ENCODE measurements at regions not wholly inside any gene's neighbourhood (a gene's known extent, or its start where the extent isn't known, plus 50 kb on each side); places are given as distances from the start of the nearest gene placed in this dataset.

DNA sequence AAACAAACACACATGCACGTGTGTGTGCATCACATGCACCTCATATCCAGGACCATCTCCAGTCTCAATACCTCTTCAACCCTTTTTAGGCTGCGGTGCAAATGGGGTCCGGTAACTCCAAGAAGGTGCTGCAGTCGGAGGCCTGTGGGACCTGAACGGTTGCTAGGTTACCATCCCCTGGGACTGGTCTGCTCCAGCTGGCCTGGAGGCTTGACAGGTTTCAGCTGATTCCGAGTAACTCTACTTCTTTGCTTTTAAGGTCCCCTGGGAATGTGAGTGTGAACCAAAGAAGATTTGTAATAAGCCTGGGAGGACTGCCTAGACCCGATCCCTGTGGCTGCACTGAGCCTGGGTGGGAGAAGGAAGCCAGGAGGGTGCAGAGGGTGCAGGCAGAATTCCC, 117.5 kb downstream of the CCNA1 start:
- Histone ChIP-seq H3K36me3 (ENCODE audit: control insufficient read depth, insufficient read depth, low read length) (no peaks in the 10 kb centered on the region), H3K4me3 (ENCODE audit: low read depth, low read length) (no peak overlapping the region), H3K27me3 (ENCODE audit: control insufficient read depth, insufficient read depth, low read length) (no peaks in the 10 kb centered on the region)
- ChIA-PET CTCF (no interaction called here), POLR2A (no interaction called here)
- DNase-seq (ENCODE audit: low read depth), result no peak
- no peak for TF ChIP-seq CTCF (IDR thresholded peaks at IDR 0.05; ENCODE audit: insufficient read depth, low read depth, low read length)

- Histone ChIP-seq H3K36me3 (ENCODE audit: control insufficient read depth, insufficient read depth, low read length) (no peaks in the 10 kb centered on the region), H3K27me3 (ENCODE audit: control insufficient read depth, insufficient read depth, low read length) (no peaks in the 10 kb centered on the region), H3K4me3 (ENCODE audit: low read depth, low read length) (no peak overlapping the region)
- CTCF ChIA-PET, result no interaction called here
- DNase-seq (ENCODE audit: low read depth), result no peak
- TF ChIP-seq CTCF (IDR thresholded peaks at IDR 0.05; ENCODE audit: insufficient read depth, low read depth, low read length), result no peak
- POLR2A ChIA-PET, result no interaction called here
Observed at GRCh38 chr13:36550177-36550576, 117.9 kb downstream of the CCNA1 start.

DNA sequence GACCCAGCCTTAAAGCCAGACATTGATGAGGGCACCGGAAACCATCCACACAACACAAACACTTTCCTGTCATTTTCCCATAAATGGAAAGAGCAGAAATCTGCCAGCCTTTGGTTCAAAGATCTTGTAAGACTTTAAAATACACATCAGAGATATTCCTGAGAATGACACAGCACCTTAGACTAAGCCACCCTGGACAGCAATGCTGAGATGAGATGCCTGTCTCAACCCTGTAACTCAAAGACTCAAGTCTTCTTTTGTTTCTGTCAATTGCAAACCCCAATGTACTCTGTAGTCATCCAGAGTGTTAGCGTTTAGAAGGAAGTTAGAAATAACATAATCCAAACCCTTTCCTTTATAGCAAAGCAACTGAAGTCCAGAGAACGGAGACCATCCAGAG, 119.2 kb downstream of the CCNA1 start:
- CTCF ChIA-PET, result no interaction called here
- Histone ChIP-seq H3K4me3 (ENCODE audit: low read depth, low read length) (no peak overlapping the region), H3K27me3 (ENCODE audit: control insufficient read depth, insufficient read depth, low read length) (no peaks in the 10 kb centered on the region), H3K36me3 (ENCODE audit: control insufficient read depth, insufficient read depth, low read length) (no peaks in the 10 kb centered on the region)
- DNase-seq (ENCODE audit: low read depth), result no peak
- TF ChIP-seq CTCF (IDR thresholded peaks at IDR 0.05; ENCODE audit: insufficient read depth, low read depth, low read length), result no peak
- POLR2A ChIA-PET, result no interaction called here

DNA sequence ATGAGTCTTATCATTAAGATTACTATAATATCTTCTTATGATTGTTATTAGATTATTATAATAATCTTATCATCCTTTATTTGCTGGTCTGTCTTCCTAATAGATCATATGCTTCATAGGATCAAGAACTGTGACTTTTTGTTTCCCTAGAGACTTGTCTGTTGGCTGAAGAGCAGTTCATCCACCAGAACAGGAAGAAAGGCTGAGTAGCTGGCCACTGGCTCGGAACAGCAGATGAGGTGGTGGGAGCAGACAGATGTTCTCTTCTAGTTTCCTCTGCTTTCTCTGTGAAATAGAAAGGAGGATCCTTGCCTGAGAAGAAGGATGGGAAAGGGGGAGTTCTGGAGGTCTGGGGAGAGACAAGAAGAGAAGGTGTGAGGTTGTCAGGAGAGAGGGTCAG, 120.0 kb downstream of the CCNA1 start:
- no peak for DNase-seq (ENCODE audit: low read depth)
- Histone ChIP-seq H3K36me3 (ENCODE audit: control insufficient read depth, insufficient read depth, low read length) (no peaks in the 10 kb centered on the region), H3K4me3 (ENCODE audit: low read depth, low read length) (no peak overlapping the region), H3K27me3 (ENCODE audit: control insufficient read depth, insufficient read depth, low read length) (no peaks in the 10 kb centered on the region)
- POLR2A ChIA-PET, result no interaction called here
- CTCF ChIA-PET, result no interaction called here
- TF ChIP-seq CTCF (IDR thresholded peaks at IDR 0.05; ENCODE audit: insufficient read depth, low read depth, low read length), result no peak

DNA sequence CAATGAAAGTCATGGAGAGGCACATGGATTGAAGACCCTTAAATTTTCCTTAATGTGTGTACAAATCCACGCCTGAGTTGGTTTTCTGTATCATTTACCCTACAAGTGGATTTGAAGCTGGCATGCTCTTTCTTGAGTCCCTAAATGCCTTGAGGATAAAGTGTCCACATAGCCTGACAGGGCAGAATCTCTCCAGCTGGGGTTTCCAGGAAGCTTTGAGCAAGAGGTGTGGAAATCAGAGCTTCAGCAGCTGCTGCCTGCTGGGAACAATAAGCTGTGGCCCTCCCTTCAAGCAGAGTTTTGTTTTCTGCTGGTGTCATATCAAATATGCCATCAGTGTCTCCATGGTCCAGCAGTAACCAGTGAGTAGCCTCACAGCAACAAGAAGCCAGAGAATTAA, 120.3 kb upstream of the SERTM1 start:
- H3K4me3 ChIP-seq (ENCODE audit: low read depth, low read length), result no peak overlapping the region
- no peak for TF ChIP-seq CTCF (IDR thresholded peaks at IDR 0.05; ENCODE audit: insufficient read depth, low read depth, low read length)
- no peak for DNase-seq (ENCODE audit: low read depth)
- no peaks in the 10 kb centered on the region for H3K27me3 ChIP-seq (ENCODE audit: control insufficient read depth, insufficient read depth, low read length)
- no peaks in the 10 kb centered on the region for H3K36me3 ChIP-seq (ENCODE audit: control insufficient read depth, insufficient read depth, low read length)
- CTCF ChIA-PET, result no interaction called here
- POLR2A ChIA-PET, result no interaction called here

Measured in BJ (cell line).